ENCODE measurements at regions not wholly inside any gene's neighbourhood (a gene's known extent, or its start where the extent isn't known, plus 50 kb on each side); places are given as distances from the start of the nearest gene placed in this dataset.

DNA sequence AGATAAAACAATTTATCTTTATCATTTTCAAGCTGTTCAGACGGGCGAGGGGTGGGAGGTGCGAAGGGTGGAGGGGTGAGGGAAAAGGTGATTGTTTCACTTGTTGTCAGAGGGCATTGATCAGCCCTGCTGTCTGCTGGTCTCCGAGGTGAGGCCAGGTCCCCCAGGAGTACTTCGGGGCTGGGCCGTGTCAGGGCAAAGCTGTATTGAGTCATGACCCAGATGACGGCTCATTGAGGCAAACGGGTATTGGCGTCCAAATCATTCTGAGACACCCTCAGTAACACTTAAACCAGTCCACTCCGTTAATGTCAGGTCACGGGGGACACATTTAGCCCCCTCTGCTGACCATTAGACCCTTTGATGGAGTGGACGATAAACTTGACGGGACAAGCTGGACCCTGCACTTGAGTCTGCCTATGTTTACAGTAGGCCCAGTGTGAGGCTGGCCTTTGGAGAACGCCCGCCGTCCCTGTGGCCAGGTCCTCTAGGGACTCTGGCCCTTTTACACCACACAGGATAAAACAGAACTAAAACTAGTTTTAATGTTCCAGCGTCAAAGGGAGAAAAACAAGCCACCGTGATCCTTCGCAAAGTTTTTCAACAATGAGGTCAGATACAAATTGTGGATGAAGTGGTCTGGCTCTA lies 502.2 kb upstream of the ZFHX3 start:
- TF ChIP-seq, protein P1, sequence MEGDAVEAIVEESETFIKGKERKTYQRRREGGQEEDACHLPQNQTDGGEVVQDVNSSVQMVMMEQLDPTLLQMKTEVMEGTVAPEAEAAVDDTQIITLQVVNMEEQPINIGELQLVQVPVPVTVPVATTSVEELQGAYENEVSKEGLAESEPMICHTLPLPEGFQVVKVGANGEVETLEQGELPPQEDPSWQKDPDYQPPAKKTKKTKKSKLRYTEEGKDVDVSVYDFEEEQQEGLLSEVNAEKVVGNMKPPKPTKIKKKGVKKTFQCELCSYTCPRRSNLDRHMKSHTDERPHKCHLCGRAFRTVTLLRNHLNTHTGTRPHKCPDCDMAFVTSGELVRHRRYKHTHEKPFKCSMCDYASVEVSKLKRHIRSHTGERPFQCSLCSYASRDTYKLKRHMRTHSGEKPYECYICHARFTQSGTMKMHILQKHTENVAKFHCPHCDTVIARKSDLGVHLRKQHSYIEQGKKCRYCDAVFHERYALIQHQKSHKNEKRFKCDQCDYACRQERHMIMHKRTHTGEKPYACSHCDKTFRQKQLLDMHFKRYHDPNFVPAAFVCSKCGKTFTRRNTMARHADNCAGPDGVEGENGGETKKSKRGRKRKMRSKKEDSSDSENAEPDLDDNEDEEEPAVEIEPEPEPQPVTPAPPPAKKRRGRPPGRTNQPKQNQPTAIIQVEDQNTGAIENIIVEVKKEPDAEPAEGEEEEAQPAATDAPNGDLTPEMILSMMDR (conservative IDR thresholded peaks at IDR 0.05), result no peak
- no peak overlapping the region for H3K27ac ChIP-seq

DNA sequence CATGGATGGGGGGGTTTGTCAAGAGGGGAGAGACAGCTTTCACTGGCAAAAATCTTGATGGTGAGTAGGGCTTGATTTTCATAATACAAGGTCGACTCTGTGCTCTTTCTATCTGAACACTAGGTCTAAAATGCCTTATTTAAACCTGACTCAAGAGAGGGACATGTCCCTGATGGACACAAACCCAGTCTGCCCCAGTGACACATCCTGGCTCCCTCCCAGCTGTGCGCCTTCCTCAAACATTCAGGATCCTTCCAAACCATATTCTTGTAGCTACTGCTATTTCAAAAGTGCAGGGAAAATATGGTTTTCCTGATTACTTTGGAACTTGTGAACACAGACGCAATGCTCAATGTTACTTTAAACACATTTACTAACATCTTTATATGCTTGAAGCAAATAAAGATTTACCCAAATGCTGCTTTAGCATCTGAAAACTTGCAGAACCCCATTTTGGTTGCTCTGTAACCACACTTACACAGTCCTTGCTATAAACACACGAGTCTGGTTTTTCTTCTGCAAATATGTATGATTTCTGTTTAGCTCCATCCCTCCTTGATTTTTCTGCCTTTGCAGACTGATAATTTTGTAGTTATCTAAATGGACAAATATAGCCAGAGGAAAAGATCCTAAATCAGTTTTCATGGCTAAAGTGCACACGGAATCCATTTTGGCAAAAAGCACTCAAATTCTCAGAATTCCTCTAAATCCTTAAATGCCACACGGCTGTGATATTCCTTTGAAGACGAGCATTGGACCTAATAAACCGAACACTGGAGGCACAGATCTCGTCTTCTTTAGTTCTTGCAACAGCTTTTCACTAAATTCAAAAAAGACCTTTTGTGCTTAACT lies 499.9 kb upstream of the ZFHX3 start:
- H3K27ac ChIP-seq, result no peak overlapping the region

DNA sequence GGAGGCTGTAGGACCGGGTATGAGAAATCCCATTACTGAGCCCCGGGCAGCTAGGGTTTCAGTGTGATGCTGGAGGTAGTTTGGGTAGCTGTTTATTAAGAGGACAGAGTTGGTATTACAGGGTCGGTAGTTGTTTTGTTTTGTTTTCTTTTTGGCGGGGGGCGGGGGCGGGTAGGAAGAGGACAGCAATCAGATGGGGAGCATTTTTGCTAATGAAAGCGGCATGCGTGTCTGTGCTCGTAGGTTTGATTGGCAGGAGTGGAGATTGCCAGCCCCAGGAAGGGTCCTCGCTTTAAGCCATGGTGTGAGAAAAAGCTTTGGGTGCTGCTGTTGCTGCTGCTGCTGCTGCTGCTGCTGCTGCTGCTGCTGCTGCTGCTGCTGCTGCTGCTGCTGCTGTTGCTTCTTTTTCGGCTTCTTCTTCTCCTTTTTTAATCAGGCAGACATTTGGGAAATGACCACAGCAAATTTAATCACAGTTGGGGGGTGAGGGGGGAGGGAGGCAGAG lies 498.5 kb upstream of the ZFHX3 start:
- TF ChIP-seq ZFX (IDR thresholded peaks at IDR 0.05), result no peak
- TF ChIP-seq, protein P1 (conservative IDR thresholded peaks at IDR 0.05), result no peak
- no peak overlapping the region for H3K27ac ChIP-seq

More for the DNA sequence above, 499.9 kb upstream of the ZFHX3 start:
- TF ChIP-seq, protein P1 (conservative IDR thresholded peaks at IDR 0.05), result no peak
- no peak for TF ChIP-seq ZFX (IDR thresholded peaks at IDR 0.05)

DNA sequence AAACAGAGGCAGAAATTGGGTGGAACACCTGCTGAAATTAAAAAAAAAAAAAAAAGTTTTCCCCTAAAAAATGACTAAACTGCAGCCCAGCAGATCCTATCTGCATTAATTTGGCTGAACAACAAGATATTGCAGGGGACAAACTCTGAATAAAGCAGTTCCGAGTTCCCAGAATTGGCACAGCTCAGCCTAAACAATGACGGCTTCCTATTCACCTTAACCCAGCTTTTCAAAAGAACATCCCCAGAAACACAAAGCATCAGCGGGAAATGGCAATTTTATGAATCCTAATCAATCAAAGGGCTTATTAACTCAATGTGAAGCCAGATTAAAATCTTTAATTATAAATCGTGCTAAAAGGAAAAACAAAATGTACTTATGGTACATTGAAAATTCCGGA lies 497.8 kb upstream of the ZFHX3 start:
- H3K27ac ChIP-seq, result no peak overlapping the region
- TF ChIP-seq, protein P1 (conservative IDR thresholded peaks at IDR 0.05), result no peak
- no peak for TF ChIP-seq ZFX (IDR thresholded peaks at IDR 0.05)

DNA sequence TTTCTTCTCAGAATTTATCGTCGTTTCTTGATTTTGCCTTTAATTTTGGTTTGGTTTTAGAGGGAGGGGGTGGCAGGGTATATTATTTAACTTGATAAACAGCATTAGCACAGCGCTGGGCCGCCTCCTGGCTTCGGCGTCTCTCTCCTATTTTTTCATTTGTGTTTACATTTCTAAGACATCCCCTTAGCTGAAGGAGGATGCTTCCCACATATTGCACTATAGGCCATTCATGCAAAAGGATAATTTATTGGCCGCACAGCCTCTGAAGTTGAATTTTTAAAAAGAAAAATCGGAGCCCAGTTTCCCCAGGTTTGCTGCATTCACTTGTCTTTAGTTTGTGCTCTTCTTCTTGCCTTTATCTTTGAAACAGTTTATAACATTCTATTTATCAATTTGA lies 497.4 kb upstream of the ZFHX3 start:
- TF ChIP-seq, protein P1 (conservative IDR thresholded peaks at IDR 0.05), result no peak
- no peak for TF ChIP-seq ZFX (IDR thresholded peaks at IDR 0.05)

DNA sequence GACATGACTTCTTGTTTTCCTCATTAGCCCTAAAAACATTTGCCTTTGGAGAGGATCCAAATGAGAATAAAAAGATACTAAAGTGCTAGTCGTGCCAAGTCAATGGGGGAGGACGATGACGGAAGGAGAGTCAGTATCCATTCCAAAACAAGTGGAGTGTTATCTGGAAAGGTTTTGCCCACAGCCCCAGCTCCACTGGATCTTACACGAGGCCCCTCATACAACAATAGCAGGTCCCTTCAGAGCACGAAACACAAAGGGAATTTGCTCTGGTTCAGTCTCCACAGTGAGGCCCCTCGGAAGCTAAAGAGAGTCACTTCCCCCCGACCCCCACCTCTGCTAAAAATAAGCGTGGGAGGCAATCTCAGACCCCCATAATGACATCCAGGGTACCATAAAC lies 496.9 kb upstream of the ZFHX3 start:
- H3K27ac ChIP-seq, result no peak overlapping the region
- TF ChIP-seq, protein P1 (conservative IDR thresholded peaks at IDR 0.05), result no peak
- TF ChIP-seq ZFX (IDR thresholded peaks at IDR 0.05), result no peak

More for the DNA sequence above, 497.4 kb upstream of the ZFHX3 start:
- no peak overlapping the region for H3K27ac ChIP-seq

DNA sequence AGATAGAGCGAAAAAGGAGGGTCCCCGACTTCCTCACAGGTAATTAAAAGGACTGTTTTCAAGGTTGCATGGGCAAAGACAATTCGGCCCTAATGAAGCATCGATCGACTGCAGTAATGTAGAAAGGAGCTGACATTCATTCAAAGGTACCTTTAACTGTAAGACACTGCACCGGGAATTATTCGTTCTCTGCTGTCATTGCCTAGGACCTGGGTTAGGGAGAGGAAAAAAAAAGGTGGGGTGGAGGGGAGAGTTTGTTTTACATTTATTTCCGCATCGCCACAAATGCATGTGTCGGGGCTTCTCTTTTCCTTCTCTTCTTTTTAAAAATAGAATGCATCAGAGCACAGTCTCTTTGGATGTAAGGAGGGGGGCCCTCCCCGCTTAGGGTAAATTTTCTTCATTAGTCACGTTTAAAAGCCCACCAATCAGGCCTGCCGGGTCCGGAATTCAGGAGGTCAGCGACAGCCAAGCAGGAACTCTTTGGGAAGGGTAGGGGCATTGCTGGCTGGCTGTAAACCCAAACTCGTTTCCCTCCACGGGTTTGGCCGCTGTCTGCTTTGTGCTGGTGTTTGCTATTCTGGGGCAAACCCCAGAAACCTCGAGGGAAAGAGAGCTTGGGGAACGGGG lies 496.2 kb upstream of the ZFHX3 start:
- TF ChIP-seq, protein P1 (conservative IDR thresholded peaks at IDR 0.05), result no peak
- no peak for TF ChIP-seq ZFX (IDR thresholded peaks at IDR 0.05)
- H3K27ac ChIP-seq, result no peak overlapping the region

Measured in C4-2B (cell line).